ENCODE measurements at regions not wholly inside any gene's neighbourhood (a gene's known extent, or its start where the extent isn't known, plus 50 kb on each side); places are given as distances from the start of the nearest gene placed in this dataset.
A peak's percentile ranks its signal among the peaks of the same experiment; 100 is the strongest.

DNA sequence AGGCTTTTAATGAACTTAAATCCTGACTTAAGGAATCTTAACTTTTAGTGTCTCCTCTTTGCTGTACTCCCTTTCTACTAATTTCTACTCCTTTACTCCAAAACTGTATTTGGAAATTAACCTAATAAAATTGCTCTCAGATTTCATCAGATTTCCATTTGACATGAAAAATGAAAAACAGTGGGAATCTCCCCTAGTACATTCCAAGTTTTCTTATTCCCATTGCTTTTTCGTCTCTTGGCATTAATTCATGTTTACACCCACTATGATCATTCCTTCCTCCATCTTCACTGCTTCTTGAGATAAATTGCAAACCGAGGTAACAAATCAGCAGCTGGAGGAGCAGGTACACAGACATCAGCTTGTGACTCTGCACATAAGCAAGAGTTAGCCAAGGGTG lies 208.7 kb downstream of the VGLL3 start:
- no peak for DNase-seq
- no peak for TF ChIP-seq POLR2AphosphoS5 (IDR thresholded peaks at IDR 0.05)
- Histone ChIP-seq H3K27me3 (replicated peaks in 1 of 7) (no peaks in the 10 kb centered on the region), H3K4me3 (no peak overlapping the region), H3K27ac (no peak overlapping the region), H3K36me3 (no peaks in the 10 kb centered on the region), H3K9me3 (no peaks in the 10 kb centered on the region), H3K4me1 (no peaks in the 10 kb centered on the region)
- 23 to 60% (median 44%) methylated on average over 2 of the region's 2 CpGs for WGBS, 5 donors
- intact Hi-C loops (cut with DNase I; ENCODE audit: low total_unique reads): no loop called here

DNA sequence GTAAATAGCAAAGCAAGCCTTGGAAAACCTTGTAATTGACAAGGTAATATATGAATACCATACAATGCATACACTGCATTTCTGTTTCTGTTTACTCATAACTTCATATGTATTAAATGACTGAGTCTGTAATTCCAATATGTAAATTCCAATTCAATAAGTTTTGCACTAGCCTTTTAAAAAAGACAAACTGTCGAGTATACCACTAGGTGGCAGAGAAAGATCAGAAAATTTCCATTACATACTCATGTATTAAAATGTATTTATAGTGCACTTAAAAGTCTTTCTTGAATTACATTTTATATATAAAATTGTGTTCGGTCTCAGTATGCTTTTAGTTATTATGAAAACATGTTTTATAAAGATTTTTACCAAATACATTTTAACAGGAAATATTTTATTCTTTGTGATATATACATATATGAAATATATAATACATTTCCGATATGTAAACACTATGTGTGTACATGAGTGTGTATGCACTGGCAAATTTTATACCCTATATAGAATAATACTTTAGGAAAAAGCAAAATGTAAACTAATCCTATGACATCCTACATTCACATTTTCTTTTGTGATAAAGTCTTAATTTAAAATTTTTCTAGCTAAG lies 216.8 kb downstream of the VGLL3 start:
- Histone ChIP-seq H3K4me3 (no peak overlapping the region), H3K36me3 (no peaks in the 10 kb centered on the region), H3K27me3 (replicated peaks in 1 of 7) (no peaks in the 10 kb centered on the region), H3K4me1 (no peaks in the 10 kb centered on the region), H3K27ac (no peak overlapping the region), H3K9me3 (no peaks in the 10 kb centered on the region)
- WGBS, 5 donors: 33 to 38% (median 35%) methylated on average over 3 of the region's 3 CpGs
- TF ChIP-seq POLR2A (IDR thresholded peaks at IDR 0.05) (no peak), POLR2AphosphoS5 (IDR thresholded peaks at IDR 0.05) (no peak)
- TF ChIP-seq, protein P1, sequence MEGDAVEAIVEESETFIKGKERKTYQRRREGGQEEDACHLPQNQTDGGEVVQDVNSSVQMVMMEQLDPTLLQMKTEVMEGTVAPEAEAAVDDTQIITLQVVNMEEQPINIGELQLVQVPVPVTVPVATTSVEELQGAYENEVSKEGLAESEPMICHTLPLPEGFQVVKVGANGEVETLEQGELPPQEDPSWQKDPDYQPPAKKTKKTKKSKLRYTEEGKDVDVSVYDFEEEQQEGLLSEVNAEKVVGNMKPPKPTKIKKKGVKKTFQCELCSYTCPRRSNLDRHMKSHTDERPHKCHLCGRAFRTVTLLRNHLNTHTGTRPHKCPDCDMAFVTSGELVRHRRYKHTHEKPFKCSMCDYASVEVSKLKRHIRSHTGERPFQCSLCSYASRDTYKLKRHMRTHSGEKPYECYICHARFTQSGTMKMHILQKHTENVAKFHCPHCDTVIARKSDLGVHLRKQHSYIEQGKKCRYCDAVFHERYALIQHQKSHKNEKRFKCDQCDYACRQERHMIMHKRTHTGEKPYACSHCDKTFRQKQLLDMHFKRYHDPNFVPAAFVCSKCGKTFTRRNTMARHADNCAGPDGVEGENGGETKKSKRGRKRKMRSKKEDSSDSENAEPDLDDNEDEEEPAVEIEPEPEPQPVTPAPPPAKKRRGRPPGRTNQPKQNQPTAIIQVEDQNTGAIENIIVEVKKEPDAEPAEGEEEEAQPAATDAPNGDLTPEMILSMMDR (IDR thresholded peaks at IDR 0.05 in 8 of 11, conservative IDR thresholded peaks at IDR 0.05 in 3 of 11): peak in 7 of 11 experiments; percentile 23 to 53 (median 43)
- DNase-seq: no peak
- intact Hi-C loops (cut with DNase I; ENCODE audit: low total_unique reads): loop anchor here (5.0 to 10.0 kb wide), 2 partner anchors 311 to 393 kb away; no protein-coding TSS in a partner anchor

DNA sequence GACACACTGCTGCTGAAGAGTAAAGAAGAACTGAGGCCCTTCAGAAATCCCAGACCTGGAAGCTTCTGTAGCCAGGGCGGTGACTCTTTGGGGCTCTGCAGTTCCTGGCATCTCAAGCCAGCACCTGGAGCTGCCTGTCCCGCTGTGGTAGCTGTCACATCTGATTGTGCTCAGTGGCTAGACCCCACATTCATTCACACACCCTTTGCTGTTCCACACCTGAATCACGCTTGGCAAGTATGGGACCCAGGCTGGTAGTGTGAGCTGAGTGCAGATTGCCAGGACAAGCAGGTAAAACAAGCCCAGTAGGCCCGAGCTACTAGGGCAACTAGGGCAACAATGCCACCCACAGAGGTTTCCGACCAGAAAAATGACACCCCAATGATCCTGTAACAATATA lies 218.2 kb downstream of the VGLL3 start:
- TF ChIP-seq, protein P1 (IDR thresholded peaks at IDR 0.05 in 8 of 11, conservative IDR thresholded peaks at IDR 0.05 in 3 of 11): no peak
- TF ChIP-seq POLR2AphosphoS5 (IDR thresholded peaks at IDR 0.05) (no peak), POLR2A (IDR thresholded peaks at IDR 0.05) (no peak)
- no peak for DNase-seq
- H3K4me3 ChIP-seq: no peak overlapping the region
- no peaks in the 10 kb centered on the region for H3K9me3 ChIP-seq
- no peaks in the 10 kb centered on the region for H3K27me3 ChIP-seq (replicated peaks in 1 of 7)
- no peaks in the 10 kb centered on the region for H3K36me3 ChIP-seq
- H3K27ac ChIP-seq: no peak overlapping the region
- intact Hi-C loops (cut with DNase I; ENCODE audit: low total_unique reads): loop anchor here (5.0 to 10.0 kb wide), 2 partner anchors 312 to 395 kb away; no protein-coding TSS in a partner anchor
- WGBS, 5 donors: 70 to 87% (median 85%) methylated on average over 5 of the region's 5 CpGs
- no peaks in the 10 kb centered on the region for H3K4me1 ChIP-seq

DNA sequence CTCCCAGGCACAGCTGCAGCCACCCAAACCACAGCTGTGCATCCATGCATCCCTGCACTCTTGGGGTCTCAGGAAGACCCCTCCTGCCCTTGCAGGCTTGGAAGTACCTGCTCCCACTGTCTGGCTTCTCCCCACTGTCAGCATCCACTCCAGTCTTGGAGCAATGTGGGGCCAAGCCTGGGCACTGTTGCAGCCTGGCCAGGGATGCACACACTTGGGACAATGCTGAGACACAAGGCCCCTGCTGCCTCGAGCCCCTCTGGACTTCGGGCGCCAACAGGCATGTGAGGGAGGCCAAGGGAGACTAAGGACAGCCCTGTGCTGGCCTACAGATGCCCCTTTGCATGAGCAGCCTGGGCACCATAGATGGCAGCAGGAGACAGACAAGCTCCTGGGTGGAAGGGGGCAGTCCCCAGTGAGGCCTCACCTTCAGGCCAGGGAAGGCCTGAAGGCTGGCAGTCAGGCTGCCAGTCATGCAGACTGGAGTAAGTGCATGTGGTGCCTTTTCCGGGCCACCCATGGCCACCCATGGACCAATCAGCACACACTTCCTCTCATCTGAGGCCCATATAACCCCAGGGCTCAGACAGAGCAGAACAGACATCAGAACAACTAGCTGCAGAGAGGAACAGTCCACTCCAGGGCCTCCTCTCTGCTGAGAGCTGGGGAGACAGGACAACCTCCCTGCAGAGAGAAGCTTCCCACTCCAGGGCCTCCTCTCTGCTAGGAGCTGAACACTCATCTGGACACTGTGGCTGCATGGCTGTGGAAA lies 219.0 kb downstream of the VGLL3 start:
- DNase-seq: no peak
- H3K27ac ChIP-seq: no peak overlapping the region
- H3K27me3 ChIP-seq (replicated peaks in 1 of 7): no peaks in the 10 kb centered on the region
- intact Hi-C loops (cut with DNase I; ENCODE audit: low total_unique reads): loop anchor here (5.0 to 10.0 kb wide), 2 partner anchors 313 to 395 kb away; no protein-coding TSS in a partner anchor
- 17 to 85% (median 71%) methylated on average over 1 to 4 of the region's 4 CpGs for WGBS, 5 donors
- no peaks in the 10 kb centered on the region for H3K4me1 ChIP-seq
- TF ChIP-seq, protein P1 (IDR thresholded peaks at IDR 0.05 in 8 of 11, conservative IDR thresholded peaks at IDR 0.05 in 3 of 11): no peak
- TF ChIP-seq POLR2A (IDR thresholded peaks at IDR 0.05) (no peak), POLR2AphosphoS5 (IDR thresholded peaks at IDR 0.05) (no peak)
- H3K9me3 ChIP-seq: no peaks in the 10 kb centered on the region
- H3K4me3 ChIP-seq: no peak overlapping the region
- H3K36me3 ChIP-seq: no peaks in the 10 kb centered on the region
